ENCODE measurements at regions not wholly inside any gene's neighbourhood (a gene's known extent, or its start where the extent isn't known, plus 50 kb on each side); places are given as distances from the start of the nearest gene placed in this dataset.

DNA sequence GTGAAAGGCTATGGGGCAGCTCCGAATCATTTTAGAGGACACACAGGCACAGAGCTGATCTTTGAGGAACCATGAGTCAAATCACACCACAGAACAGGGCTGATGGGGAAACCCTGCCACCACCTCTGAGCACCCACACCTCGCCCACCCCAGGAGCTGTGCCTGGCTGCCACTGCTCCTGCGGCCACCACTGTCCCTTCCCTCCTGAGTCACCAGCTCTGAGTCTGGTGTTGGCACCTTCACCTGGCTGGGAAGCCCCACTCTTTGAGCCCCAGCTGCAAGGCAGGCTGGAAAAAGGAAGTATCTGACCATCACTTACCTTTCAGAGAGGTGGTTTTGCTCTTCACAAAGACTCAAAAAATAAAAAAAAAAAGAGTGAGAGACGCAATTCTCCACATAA lies 63.6 kb upstream of the MEF2A start:
- H3K9me3 ChIP-seq (ENCODE audit: control insufficient read depth in 1 of 2, low read length in 2 of 2) = no peaks in the 10 kb centered on the region
- peaks cover 0 to 2% of the 10 kb centered on the region in 2 donors for H3K27me3 ChIP-seq (ENCODE audit: control insufficient read depth in 1 of 2, insufficient read depth in 2 of 2, low read length in 2 of 2)
- no peak overlapping the region for H3K4me3 ChIP-seq (ENCODE audit: low read depth in 1 of 2, low read length in 2 of 2)
- no peak overlapping the region for H3K9ac ChIP-seq (ENCODE audit: low read depth in 1 of 2, low read length in 2 of 2)
- peaks cover 0 to 2% of the 10 kb centered on the region in 2 donors for H3K4me1 ChIP-seq (ENCODE audit: control insufficient read depth in 1 of 2, insufficient read depth in 2 of 2, low read length in 2 of 2)
- no peaks in the 10 kb centered on the region for H3K36me3 ChIP-seq (ENCODE audit: control insufficient read depth in 1 of 2, insufficient read depth in 2 of 2, low read length in 2 of 2)
- no peak overlapping the region for H3K27ac ChIP-seq (ENCODE audit: low read depth, low read length)

DNA sequence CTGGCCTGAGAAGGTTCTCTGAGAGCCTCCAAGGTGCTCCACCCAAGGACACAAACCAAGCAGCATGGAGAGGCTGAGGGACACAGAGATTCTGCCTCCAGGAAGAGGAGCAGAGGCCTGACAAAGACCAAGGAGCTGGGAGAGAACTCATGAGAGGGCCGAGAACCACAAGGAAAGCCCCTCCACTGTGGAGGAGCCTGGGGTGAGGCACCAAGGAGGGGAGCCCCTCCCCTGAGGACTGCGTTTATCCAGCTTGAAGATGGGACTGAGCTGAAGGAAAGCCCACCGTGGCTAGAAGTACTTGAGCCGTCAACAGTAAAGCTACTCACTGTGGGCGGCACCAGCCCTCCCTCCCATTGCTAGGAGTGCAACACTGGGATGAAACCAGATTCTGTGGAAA lies 63.1 kb upstream of the MEF2A start:
- peaks cover 3 to 7% of the 10 kb centered on the region in 2 donors for H3K4me1 ChIP-seq (ENCODE audit: control insufficient read depth in 1 of 2, insufficient read depth in 2 of 2, low read length in 2 of 2)
- H3K27ac ChIP-seq (ENCODE audit: low read depth, low read length) = no peak overlapping the region
- H3K9me3 ChIP-seq (ENCODE audit: control insufficient read depth in 1 of 2, low read length in 2 of 2) = no peaks in the 10 kb centered on the region
- H3K27me3 ChIP-seq (ENCODE audit: control insufficient read depth in 1 of 2, insufficient read depth in 2 of 2, low read length in 2 of 2) = peaks cover 0 to 3% of the 10 kb centered on the region in 2 donors
- no peak overlapping the region for H3K9ac ChIP-seq (ENCODE audit: low read depth in 1 of 2, low read length in 2 of 2)
- no peak overlapping the region for H3K4me3 ChIP-seq (ENCODE audit: low read depth in 1 of 2, low read length in 2 of 2)
- no peaks in the 10 kb centered on the region for H3K36me3 ChIP-seq (ENCODE audit: control insufficient read depth in 1 of 2, insufficient read depth in 2 of 2, low read length in 2 of 2)

GRCh38 chr15:99503411-99503810 lies 62.4 kb upstream of the MEF2A start:
- no peak overlapping the region for H3K9ac ChIP-seq (ENCODE audit: low read depth in 1 of 2, low read length in 2 of 2)
- peaks cover 8 to 14% of the 10 kb centered on the region in 2 donors for H3K4me1 ChIP-seq (ENCODE audit: control insufficient read depth in 1 of 2, insufficient read depth in 2 of 2, low read length in 2 of 2)
- no peak overlapping the region for H3K4me3 ChIP-seq (ENCODE audit: low read depth in 1 of 2, low read length in 2 of 2)
- H3K9me3 ChIP-seq (ENCODE audit: control insufficient read depth in 1 of 2, low read length in 2 of 2) = no peaks in the 10 kb centered on the region
- no peak overlapping the region for H3K27ac ChIP-seq (ENCODE audit: low read depth, low read length)
- H3K36me3 ChIP-seq (ENCODE audit: control insufficient read depth in 1 of 2, insufficient read depth in 2 of 2, low read length in 2 of 2) = no peaks in the 10 kb centered on the region
- H3K27me3 ChIP-seq (ENCODE audit: control insufficient read depth in 1 of 2, insufficient read depth in 2 of 2, low read length in 2 of 2) = peaks cover 0 to 3% of the 10 kb centered on the region in 2 donors

- H3K9me3 ChIP-seq (ENCODE audit: control insufficient read depth in 1 of 2, low read length in 2 of 2) = no peaks in the 10 kb centered on the region
- H3K36me3 ChIP-seq (ENCODE audit: control insufficient read depth in 1 of 2, insufficient read depth in 2 of 2, low read length in 2 of 2) = no peaks in the 10 kb centered on the region
- no peak overlapping the region for H3K27ac ChIP-seq (ENCODE audit: low read depth, low read length)
- H3K9ac ChIP-seq (ENCODE audit: low read depth in 1 of 2, low read length in 2 of 2) = no peak overlapping the region
- no peak overlapping the region for H3K4me3 ChIP-seq (ENCODE audit: low read depth in 1 of 2, low read length in 2 of 2)
- H3K4me1 ChIP-seq (ENCODE audit: control insufficient read depth in 1 of 2, insufficient read depth in 2 of 2, low read length in 2 of 2) = peaks cover 14% of the 10 kb centered on the region in 2 donors
- peaks cover 0 to 3% of the 10 kb centered on the region in 2 donors for H3K27me3 ChIP-seq (ENCODE audit: control insufficient read depth in 1 of 2, insufficient read depth in 2 of 2, low read length in 2 of 2)
Measured at GRCh38 chr15:99504071-99504822, 61.5 kb upstream of the MEF2A start.

GRCh38 chr15:99504823-99505551 lies 60.8 kb upstream of the MEF2A start:
- no peak overlapping the region for H3K27ac ChIP-seq (ENCODE audit: low read depth, low read length)
- peaks cover 14 to 17% of the 10 kb centered on the region in 2 donors for H3K4me1 ChIP-seq (ENCODE audit: control insufficient read depth in 1 of 2, insufficient read depth in 2 of 2, low read length in 2 of 2)

GRCh38 chr15:99506399-99506798 lies 59.4 kb upstream of the MEF2A start:
- Histone ChIP-seq H3K27me3 (ENCODE audit: control insufficient read depth in 1 of 2, insufficient read depth in 2 of 2, low read length in 2 of 2) (peaks cover 0 to 3% of the 10 kb centered on the region in 2 donors), H3K4me1 (ENCODE audit: control insufficient read depth in 1 of 2, insufficient read depth in 2 of 2, low read length in 2 of 2) (peaks cover 14 to 17% of the 10 kb centered on the region in 2 donors), H3K9ac (ENCODE audit: low read depth in 1 of 2, low read length in 2 of 2) (no peak overlapping the region), H3K9me3 (ENCODE audit: control insufficient read depth in 1 of 2, low read length in 2 of 2) (no peaks in the 10 kb centered on the region), H3K4me3 (ENCODE audit: low read depth in 1 of 2, low read length in 2 of 2) (no peak overlapping the region), H3K36me3 (ENCODE audit: control insufficient read depth in 1 of 2, insufficient read depth in 2 of 2, low read length in 2 of 2) (no peaks in the 10 kb centered on the region), H3K27ac (ENCODE audit: low read depth, low read length) (no peak overlapping the region)

More at GRCh38 chr15:99504823-99505551, 60.8 kb upstream of the MEF2A start:
- Histone ChIP-seq H3K9ac (ENCODE audit: low read depth in 1 of 2, low read length in 2 of 2) (no peak overlapping the region), H3K36me3 (ENCODE audit: control insufficient read depth in 1 of 2, insufficient read depth in 2 of 2, low read length in 2 of 2) (no peaks in the 10 kb centered on the region), H3K9me3 (ENCODE audit: control insufficient read depth in 1 of 2, low read length in 2 of 2) (no peaks in the 10 kb centered on the region), H3K27me3 (ENCODE audit: control insufficient read depth in 1 of 2, insufficient read depth in 2 of 2, low read length in 2 of 2) (peaks cover 0 to 3% of the 10 kb centered on the region in 2 donors), H3K4me3 (ENCODE audit: low read depth in 1 of 2, low read length in 2 of 2) (no peak overlapping the region)

GRCh38 chr15:99507016-99507503 lies 58.7 kb upstream of the MEF2A start:
- H3K4me1 ChIP-seq (ENCODE audit: control insufficient read depth in 1 of 2, insufficient read depth in 2 of 2, low read length in 2 of 2) = peaks cover 15 to 22% of the 10 kb centered on the region in 2 donors
- no peak overlapping the region for H3K4me3 ChIP-seq (ENCODE audit: low read depth in 1 of 2, low read length in 2 of 2)
- no peaks in the 10 kb centered on the region for H3K9me3 ChIP-seq (ENCODE audit: control insufficient read depth in 1 of 2, low read length in 2 of 2)
- peak overlapping the region; percentile 4 for H3K27ac ChIP-seq (ENCODE audit: low read depth, low read length)
- H3K36me3 ChIP-seq (ENCODE audit: control insufficient read depth in 1 of 2, insufficient read depth in 2 of 2, low read length in 2 of 2) = no peaks in the 10 kb centered on the region
- no peak overlapping the region for H3K9ac ChIP-seq (ENCODE audit: low read depth in 1 of 2, low read length in 2 of 2)
- peaks cover 0 to 3% of the 10 kb centered on the region in 2 donors for H3K27me3 ChIP-seq (ENCODE audit: control insufficient read depth in 1 of 2, insufficient read depth in 2 of 2, low read length in 2 of 2)

GRCh38 chr15:99507504-99508310 lies 58.1 kb upstream of the MEF2A start:
- Histone ChIP-seq H3K27me3 (ENCODE audit: control insufficient read depth in 1 of 2, insufficient read depth in 2 of 2, low read length in 2 of 2) (peaks cover 0 to 3% of the 10 kb centered on the region in 2 donors), H3K4me3 (ENCODE audit: low read depth in 1 of 2, low read length in 2 of 2) (no peak overlapping the region), H3K9me3 (ENCODE audit: control insufficient read depth in 1 of 2, low read length in 2 of 2) (no peaks in the 10 kb centered on the region), H3K27ac (ENCODE audit: low read depth, low read length) (peak overlapping the region; percentile 4), H3K9ac (ENCODE audit: low read depth in 1 of 2, low read length in 2 of 2) (no peak overlapping the region), H3K36me3 (ENCODE audit: control insufficient read depth in 1 of 2, insufficient read depth in 2 of 2, low read length in 2 of 2) (no peaks in the 10 kb centered on the region), H3K4me1 (ENCODE audit: control insufficient read depth in 1 of 2, insufficient read depth in 2 of 2, low read length in 2 of 2) (peaks cover 17 to 25% of the 10 kb centered on the region in 2 donors)

DNA sequence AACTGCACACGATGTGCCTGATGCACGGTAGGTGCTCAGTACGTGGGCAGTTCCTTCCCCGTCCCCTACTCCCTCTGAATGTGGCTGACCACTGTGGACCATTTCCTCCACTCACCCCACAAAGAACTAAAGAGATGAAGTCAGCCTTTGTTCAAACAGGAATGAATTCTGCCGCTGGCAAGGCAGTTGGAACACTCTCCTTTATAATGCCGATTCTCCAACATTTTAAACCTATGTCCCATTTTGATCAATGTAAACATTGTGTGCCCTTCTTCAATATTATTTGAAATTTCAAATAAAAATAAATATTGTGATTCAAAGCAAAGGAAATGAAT lies 57.5 kb upstream of the MEF2A start:
- H3K9ac ChIP-seq (ENCODE audit: low read depth in 1 of 2, low read length in 2 of 2) = no peak overlapping the region
- no peaks in the 10 kb centered on the region for H3K9me3 ChIP-seq (ENCODE audit: control insufficient read depth in 1 of 2, low read length in 2 of 2)
- H3K4me3 ChIP-seq (ENCODE audit: low read depth in 1 of 2, low read length in 2 of 2) = no peak overlapping the region
- H3K27ac ChIP-seq (ENCODE audit: low read depth, low read length) = no peak overlapping the region
- H3K36me3 ChIP-seq (ENCODE audit: control insufficient read depth in 1 of 2, insufficient read depth in 2 of 2, low read length in 2 of 2) = no peaks in the 10 kb centered on the region
- peaks cover 0 to 3% of the 10 kb centered on the region in 2 donors for H3K27me3 ChIP-seq (ENCODE audit: control insufficient read depth in 1 of 2, insufficient read depth in 2 of 2, low read length in 2 of 2)
- peaks cover 17 to 25% of the 10 kb centered on the region in 2 donors for H3K4me1 ChIP-seq (ENCODE audit: control insufficient read depth in 1 of 2, insufficient read depth in 2 of 2, low read length in 2 of 2)

Measured in duodenal mucosa (tissue), 2 donors.